ENCODE measurements at regions not wholly inside any gene's neighbourhood (a gene's known extent, or its start where the extent isn't known, plus 50 kb on each side); places are given as distances from the start of the nearest gene placed in this dataset.

DNA sequence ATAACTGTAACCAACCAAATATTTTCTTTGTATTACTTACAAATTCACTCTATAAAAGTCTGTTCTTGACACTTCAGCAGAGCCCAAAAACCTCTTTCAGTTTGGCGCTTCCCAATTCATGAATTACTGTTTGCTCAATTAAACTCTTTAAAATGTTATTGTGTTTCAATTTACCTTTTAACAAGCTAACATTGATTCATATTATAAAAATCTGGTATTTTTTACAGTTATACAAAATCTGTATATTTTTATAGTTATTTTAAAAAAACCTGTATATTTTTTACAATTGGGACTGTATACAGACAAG, 75.3 kb upstream of the E2F3 start:
- intact Hi-C loops (cut with DNase I; ENCODE audit: low total_unique reads), result no loop called here
- in situ Hi-C loops (cut with MboI; ENCODE audit: low sequenced_read_pairs in 4 of 4), result no loop called here
- Histone ChIP-seq H3K27me3 (no peaks in the 10 kb centered on the region), H3K9me3 (no peaks in the 10 kb centered on the region), H3K36me3 (no peaks in the 10 kb centered on the region), H3K4me3 (no peak overlapping the region), H3K27ac (no peak overlapping the region), H3K4me1 (peaks cover 0 to 9% of the 10 kb centered on the region in 2 donors)
- DNase-seq, result no peak
- TF ChIP-seq, protein P1, sequence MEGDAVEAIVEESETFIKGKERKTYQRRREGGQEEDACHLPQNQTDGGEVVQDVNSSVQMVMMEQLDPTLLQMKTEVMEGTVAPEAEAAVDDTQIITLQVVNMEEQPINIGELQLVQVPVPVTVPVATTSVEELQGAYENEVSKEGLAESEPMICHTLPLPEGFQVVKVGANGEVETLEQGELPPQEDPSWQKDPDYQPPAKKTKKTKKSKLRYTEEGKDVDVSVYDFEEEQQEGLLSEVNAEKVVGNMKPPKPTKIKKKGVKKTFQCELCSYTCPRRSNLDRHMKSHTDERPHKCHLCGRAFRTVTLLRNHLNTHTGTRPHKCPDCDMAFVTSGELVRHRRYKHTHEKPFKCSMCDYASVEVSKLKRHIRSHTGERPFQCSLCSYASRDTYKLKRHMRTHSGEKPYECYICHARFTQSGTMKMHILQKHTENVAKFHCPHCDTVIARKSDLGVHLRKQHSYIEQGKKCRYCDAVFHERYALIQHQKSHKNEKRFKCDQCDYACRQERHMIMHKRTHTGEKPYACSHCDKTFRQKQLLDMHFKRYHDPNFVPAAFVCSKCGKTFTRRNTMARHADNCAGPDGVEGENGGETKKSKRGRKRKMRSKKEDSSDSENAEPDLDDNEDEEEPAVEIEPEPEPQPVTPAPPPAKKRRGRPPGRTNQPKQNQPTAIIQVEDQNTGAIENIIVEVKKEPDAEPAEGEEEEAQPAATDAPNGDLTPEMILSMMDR (IDR thresholded peaks at IDR 0.05 in 4 of 5, conservative IDR thresholded peaks at IDR 0.05 in 1 of 5), result no peak
- no peak for TF ChIP-seq POLR2A (IDR thresholded peaks at IDR 0.05)
- no peak for ATAC-seq

DNA sequence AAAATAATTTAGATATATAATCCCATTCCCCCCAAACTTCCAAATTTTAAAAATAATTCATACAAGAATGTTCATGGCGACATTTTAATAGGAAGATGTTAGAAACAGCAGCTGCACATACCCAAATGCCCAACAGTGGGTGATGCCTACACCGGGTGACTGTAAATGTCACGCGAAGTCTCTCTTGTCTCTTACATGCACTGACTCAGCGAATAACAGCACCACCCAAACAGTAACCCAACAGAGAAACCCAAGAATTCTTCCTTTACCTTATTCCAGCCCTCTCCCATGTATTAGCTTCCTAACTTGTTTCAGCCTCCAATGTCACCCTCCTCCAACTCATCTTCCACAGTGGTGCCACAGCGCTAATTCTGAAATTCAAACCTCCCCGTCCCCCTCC, 74.5 kb upstream of the E2F3 start:
- Histone ChIP-seq H3K27ac (no peak overlapping the region), H3K27me3 (no peaks in the 10 kb centered on the region), H3K36me3 (no peaks in the 10 kb centered on the region), H3K9me3 (no peaks in the 10 kb centered on the region), H3K4me1 (peaks cover 4 to 16% of the 10 kb centered on the region in 2 donors), H3K4me3 (no peak overlapping the region)
- TF ChIP-seq, protein P1 (IDR thresholded peaks at IDR 0.05 in 4 of 5, conservative IDR thresholded peaks at IDR 0.05 in 1 of 5), result no peak
- TF ChIP-seq POLR2A (IDR thresholded peaks at IDR 0.05), result no peak
- no peak for DNase-seq
- in situ Hi-C loops (cut with MboI; ENCODE audit: low sequenced_read_pairs in 4 of 4) (no loop called here), intact Hi-C loops (cut with DNase I; ENCODE audit: low total_unique reads) (no loop called here)
- no peak for ATAC-seq

DNA sequence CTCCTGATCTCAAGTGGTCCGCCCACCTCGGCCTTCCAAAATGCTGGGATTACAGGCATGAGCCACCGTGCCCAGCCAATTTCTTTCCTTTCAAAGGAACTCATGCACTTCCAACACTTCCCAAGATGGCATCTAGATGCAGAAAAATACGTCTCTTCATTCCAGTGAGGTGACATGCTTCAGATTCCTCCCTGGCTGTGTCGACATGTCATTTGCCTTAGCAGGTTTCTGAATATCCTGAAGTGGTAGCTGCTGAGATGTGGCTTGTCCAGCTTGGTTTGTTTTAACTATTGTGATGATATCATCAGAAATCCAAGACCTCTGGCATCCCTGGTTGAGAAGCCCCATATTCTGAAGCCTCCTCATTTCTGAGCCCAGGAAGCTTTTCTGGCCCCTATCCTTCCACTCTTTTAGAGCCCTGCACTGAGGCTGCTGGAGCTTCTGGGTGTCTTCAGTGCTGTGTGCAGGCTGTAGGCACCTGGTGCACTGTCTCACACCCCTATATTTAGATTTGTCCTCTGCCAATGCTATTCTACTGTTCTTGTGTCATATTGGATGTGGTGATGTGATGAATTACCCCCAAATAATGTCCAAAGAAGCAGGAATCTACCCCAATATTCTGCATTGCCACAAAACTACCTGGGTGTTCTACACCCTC, 73.3 kb upstream of the E2F3 start:
- Histone ChIP-seq H3K9me3 (no peaks in the 10 kb centered on the region), H3K36me3 (no peaks in the 10 kb centered on the region), H3K27ac (no peak overlapping the region), H3K4me1 (peaks cover 4 to 21% of the 10 kb centered on the region in 2 donors), H3K27me3 (no peaks in the 10 kb centered on the region), H3K4me3 (no peak overlapping the region)
- no peak for TF ChIP-seq POLR2A (IDR thresholded peaks at IDR 0.05)
- TF ChIP-seq, protein P1 (IDR thresholded peaks at IDR 0.05 in 4 of 5, conservative IDR thresholded peaks at IDR 0.05 in 1 of 5), result no peak
- ATAC-seq (peak; percentile 67 to 80), DNase-seq (no peak)
- intact Hi-C loops (cut with DNase I; ENCODE audit: low total_unique reads) (no loop called here), in situ Hi-C loops (cut with MboI; ENCODE audit: low sequenced_read_pairs in 4 of 4) (no loop called here)

DNA sequence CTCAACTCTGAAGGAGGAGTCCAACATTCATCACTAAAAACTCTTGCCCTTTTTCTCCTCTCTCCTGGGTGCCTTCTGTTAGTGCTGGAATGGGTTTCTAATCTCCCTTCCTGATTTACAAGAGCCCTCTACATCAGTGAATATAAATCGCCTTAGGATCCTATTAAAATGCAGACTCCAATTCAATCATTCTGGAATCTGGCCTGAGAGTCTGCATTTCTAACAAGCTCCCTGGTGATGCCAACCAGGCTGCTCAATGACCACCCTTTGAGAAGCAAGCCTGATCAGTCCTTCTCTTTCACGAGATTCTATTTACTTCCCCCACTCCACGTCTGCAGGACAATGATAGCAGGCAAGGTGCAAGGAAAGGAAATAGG, 72.8 kb upstream of the E2F3 start:
- Histone ChIP-seq H3K27ac (no peak overlapping the region), H3K4me3 (no peak overlapping the region), H3K4me1 (peaks cover 4 to 21% of the 10 kb centered on the region in 2 donors), H3K27me3 (no peaks in the 10 kb centered on the region), H3K9me3 (no peaks in the 10 kb centered on the region), H3K36me3 (no peaks in the 10 kb centered on the region)
- ATAC-seq, result no peak
- in situ Hi-C loops (cut with MboI; ENCODE audit: low sequenced_read_pairs in 4 of 4), result no loop called here
- no peak for DNase-seq
- TF ChIP-seq POLR2A (IDR thresholded peaks at IDR 0.05), result no peak
- TF ChIP-seq, protein P1 (IDR thresholded peaks at IDR 0.05 in 4 of 5, conservative IDR thresholded peaks at IDR 0.05 in 1 of 5), result no peak
- intact Hi-C loops (cut with DNase I; ENCODE audit: low total_unique reads), result no loop called here

GRCh38 chr6:20331042-20331441, 70.6 kb upstream of the E2F3 start:
- no peak overlapping the region for H3K4me3 ChIP-seq
- TF ChIP-seq, protein P1 (IDR thresholded peaks at IDR 0.05 in 4 of 5, conservative IDR thresholded peaks at IDR 0.05 in 1 of 5), result no peak
- no peak for TF ChIP-seq POLR2A (IDR thresholded peaks at IDR 0.05)
- no peaks in the 10 kb centered on the region for H3K36me3 ChIP-seq
- H3K4me1 ChIP-seq, result peaks cover 4 to 29% of the 10 kb centered on the region in 2 donors
- H3K27me3 ChIP-seq, result no peaks in the 10 kb centered on the region
- ATAC-seq (no peak), DNase-seq (no peak)
- H3K27ac ChIP-seq, result no peak overlapping the region
- in situ Hi-C loops (cut with MboI; ENCODE audit: low sequenced_read_pairs in 4 of 4) (no loop called here), intact Hi-C loops (cut with DNase I; ENCODE audit: low total_unique reads) (no loop called here)
- no peaks in the 10 kb centered on the region for H3K9me3 ChIP-seq

Data from gastrocnemius medialis (tissue), 4 donors.